GM18951 (cell line): ENCODE measurements at regions not wholly inside any gene's neighbourhood (a gene's known extent, or its start where the extent isn't known, plus 50 kb on each side); places are given as distances from the start of the nearest gene placed in this dataset.

ENCODE experiments used
- POLR2A ChIP-seq: IDR thresholded peaks from 4 replicates; pipeline ENCODE4 v1.6.1; 2011; ENCODE audit warnings: mild to moderate bottlenecking; ENCODE audit not compliant: insufficient read length, insufficient read depth; ENCODE audit errors: extremely low read depth
- in situ Hi-C: fragments of 300-500 bp; cut with MboI; formaldehyde crosslinking; loops from one replicate; pipeline ENCODE4 v1.12.0; 2022; ENCODE audit warnings: low sequenced_read_pairs, mixed read lengths, inconsistent platforms; ENCODE audit not compliant: unreplicated experiment

GRCh38 chr10:3497581-3497980 lies 287.4 kb downstream of the KLF6 start:
- in situ Hi-C loops = no loop called here
- TF ChIP-seq POLR2A = no peak

- in situ Hi-C loops = no loop called here
- no peak for TF ChIP-seq POLR2A
Measured at GRCh38 chr10:3496138-3496537, 288.9 kb downstream of the KLF6 start.

GRCh38 chr10:3495281-3495680 lies 289.7 kb downstream of the KLF6 start:
- no peak for TF ChIP-seq POLR2A
- in situ Hi-C loops = no loop called here

- TF ChIP-seq POLR2A = no peak
- in situ Hi-C loops = no loop called here
Measured at GRCh38 chr10:3494838-3495230, 290.2 kb downstream of the KLF6 start.

GRCh38 chr10:3494131-3494837 lies 290.7 kb downstream of the KLF6 start:
- in situ Hi-C loops = no loop called here
- no peak for TF ChIP-seq POLR2A

DNA sequence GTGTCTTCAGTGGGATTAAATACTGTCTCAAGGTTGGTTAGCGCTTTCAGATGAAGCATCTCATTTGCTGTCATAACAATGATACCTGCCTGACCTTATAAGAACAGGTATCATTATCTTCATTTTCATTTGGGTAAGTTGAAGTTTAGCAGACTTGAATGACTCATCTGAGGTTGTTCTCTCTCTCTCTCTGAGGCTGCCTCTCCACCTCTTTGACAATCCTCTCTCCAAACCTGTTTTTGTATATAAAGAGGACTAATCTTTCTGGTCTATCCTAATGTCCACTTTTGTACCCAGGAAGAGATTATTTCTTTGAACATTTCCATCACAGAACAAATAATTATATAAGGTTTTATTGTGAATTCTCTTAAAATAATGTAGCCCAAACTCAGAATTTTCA lies 291.4 kb downstream of the KLF6 start:
- TF ChIP-seq POLR2A = no peak
- in situ Hi-C loops = no loop called here

GRCh38 chr10:3491571-3491970 lies 293.4 kb downstream of the KLF6 start:
- TF ChIP-seq POLR2A = no peak
- in situ Hi-C loops = no loop called here

DNA sequence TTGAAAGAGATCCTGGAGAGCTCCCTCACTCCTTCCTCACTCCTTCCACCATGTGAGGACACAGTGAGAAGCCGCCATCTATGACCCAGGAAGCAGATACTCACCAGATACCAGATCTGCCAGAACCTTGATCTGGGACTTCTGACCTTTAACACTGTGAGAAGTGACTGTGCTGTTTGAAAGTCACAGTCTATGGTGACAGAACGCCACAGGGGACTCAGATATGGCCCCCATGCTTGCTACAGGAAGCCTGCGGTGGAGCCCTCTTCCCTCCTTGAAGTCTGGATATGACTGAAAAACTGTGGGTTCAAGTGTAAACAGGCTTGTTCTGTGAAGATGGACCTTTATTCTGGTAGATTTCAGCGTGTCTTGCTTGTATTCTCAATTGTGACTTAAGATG lies 297.8 kb downstream of the KLF6 start:
- no peak for TF ChIP-seq POLR2A
- in situ Hi-C loops = no loop called here

- TF ChIP-seq POLR2A = no peak
- in situ Hi-C loops = no loop called here
Measured at GRCh38 chr10:3486346-3487065, 298.5 kb downstream of the KLF6 start.

- in situ Hi-C loops = no loop called here
- TF ChIP-seq POLR2A = no peak
Measured at GRCh38 chr10:3485057-3485686, 299.8 kb downstream of the KLF6 start.

GRCh38 chr10:3484306-3485056 lies 300.5 kb downstream of the KLF6 start:
- in situ Hi-C loops = no loop called here
- TF ChIP-seq POLR2A = peak; percentile 36

DNA sequence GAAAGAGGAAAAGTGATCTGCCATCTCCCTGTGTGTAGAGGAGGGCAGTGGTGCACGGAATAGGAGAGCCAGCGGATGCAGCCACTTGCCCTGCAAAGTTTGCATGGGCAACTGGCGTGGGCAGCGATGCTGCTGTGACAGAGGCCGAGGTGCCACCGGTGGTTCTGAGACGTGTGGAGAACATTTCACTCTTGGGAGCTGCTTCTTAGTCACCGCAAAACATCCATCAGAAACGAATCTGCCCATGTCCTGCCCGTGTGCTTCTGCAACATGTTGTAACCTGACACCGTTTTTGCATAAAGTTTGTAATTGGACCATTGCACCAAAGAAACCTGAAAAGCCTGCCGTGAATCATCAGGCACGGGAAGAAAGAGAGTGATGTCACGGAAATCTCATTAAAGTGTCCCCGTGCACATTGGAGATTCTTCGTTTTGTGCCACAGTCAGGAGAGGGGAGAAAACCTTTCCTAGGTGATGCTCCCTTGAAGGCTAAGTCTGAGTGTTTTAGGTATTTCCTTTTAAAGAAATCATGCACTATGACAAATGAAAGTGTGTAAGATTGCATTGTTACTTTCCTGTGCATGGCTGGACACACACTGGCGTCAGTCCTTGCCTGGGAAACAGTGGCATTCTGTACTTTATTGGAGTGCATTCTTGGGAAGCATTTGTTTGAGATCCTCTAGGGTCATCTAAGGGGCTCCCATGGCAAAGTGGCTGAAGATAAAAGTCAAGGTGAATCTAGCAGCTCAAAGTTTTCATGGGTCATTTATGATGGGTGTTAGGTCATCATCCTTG lies 302.6 kb downstream of the KLF6 start:
- TF ChIP-seq POLR2A = no peak
- in situ Hi-C loops = no loop called here
